ENCODE measurements at regions not wholly inside any gene's neighbourhood (a gene's known extent, or its start where the extent isn't known, plus 50 kb on each side); places are given as distances from the start of the nearest gene placed in this dataset.

DNA sequence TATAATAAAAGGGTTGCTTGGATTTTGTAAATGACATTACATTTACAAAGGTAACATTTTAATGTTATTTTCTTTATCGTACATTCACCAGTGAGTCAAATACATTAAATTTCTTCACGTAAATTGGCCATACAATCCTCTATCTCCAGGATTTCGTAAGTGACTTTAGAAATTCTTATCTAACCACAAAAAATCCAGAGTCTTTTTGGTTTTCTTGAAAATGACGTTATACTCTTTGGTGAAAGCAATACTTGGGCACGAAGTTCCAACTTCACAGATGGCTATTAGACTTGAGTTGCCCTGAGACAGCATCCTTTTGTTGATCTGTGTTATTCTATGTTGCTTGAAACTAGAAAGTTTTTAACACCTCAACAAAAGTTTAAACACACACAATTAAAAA lies 87.4 kb upstream of the CDH10 start:
- POLR2A ChIA-PET: no interaction called here
- Mint-ChIP-seq H3K4me3 (no peak overlapping the region), H3K4me1 (ENCODE audit: low read depth) (no peaks in the 10 kb centered on the region), H3K27ac (no peak overlapping the region), H3K36me3 (ENCODE audit: low read depth) (no peaks in the 10 kb centered on the region), H3K9me3 (peaks cover 12% of the 10 kb centered on the region), H3K27me3 (no peaks in the 10 kb centered on the region)
- intact Hi-C loops (cut with DNase I, micrococcal nuclease): no loop called here
- Histone ChIP-seq H3K36me3 (ENCODE audit: insufficient read depth, low read length) (no peaks in the 10 kb centered on the region), H3K4me3 (ENCODE audit: low read length) (no peak overlapping the region), H3K4me1 (ENCODE audit: insufficient read depth, low read length) (no peaks in the 10 kb centered on the region), H3K9me3 (ENCODE audit: control insufficient read depth in 1 of 2, insufficient read depth in 1 of 2, low read length in 2 of 2) (peaks cover 0 to 5% of the 10 kb centered on the region in 2 experiments), H3K27me3 (ENCODE audit: control insufficient read depth in 1 of 2, insufficient read depth in 2 of 2, low read length in 2 of 2) (no peaks in the 10 kb centered on the region), H3K27ac (ENCODE audit: low read depth in 1 of 2, low read length in 2 of 2) (no peak overlapping the region)
- CTCF ChIA-PET: no interaction called here
- TF ChIP-seq, protein P1, sequence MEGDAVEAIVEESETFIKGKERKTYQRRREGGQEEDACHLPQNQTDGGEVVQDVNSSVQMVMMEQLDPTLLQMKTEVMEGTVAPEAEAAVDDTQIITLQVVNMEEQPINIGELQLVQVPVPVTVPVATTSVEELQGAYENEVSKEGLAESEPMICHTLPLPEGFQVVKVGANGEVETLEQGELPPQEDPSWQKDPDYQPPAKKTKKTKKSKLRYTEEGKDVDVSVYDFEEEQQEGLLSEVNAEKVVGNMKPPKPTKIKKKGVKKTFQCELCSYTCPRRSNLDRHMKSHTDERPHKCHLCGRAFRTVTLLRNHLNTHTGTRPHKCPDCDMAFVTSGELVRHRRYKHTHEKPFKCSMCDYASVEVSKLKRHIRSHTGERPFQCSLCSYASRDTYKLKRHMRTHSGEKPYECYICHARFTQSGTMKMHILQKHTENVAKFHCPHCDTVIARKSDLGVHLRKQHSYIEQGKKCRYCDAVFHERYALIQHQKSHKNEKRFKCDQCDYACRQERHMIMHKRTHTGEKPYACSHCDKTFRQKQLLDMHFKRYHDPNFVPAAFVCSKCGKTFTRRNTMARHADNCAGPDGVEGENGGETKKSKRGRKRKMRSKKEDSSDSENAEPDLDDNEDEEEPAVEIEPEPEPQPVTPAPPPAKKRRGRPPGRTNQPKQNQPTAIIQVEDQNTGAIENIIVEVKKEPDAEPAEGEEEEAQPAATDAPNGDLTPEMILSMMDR (IDR thresholded peaks at IDR 0.05): no peak
- no peak for DNase-seq
- no peak for ATAC-seq (ENCODE audit: poor library complexity)

GRCh38 chr5:24720743-24721142 lies 76.0 kb upstream of the CDH10 start:
- H3K4me1 Mint-ChIP-seq (ENCODE audit: low read depth): no peaks in the 10 kb centered on the region
- Histone ChIP-seq H3K9me3 (ENCODE audit: control insufficient read depth in 1 of 2, insufficient read depth in 1 of 2, low read length in 2 of 2) (no peaks in the 10 kb centered on the region), H3K4me1 (ENCODE audit: insufficient read depth, low read length) (no peaks in the 10 kb centered on the region), H3K27me3 (ENCODE audit: control insufficient read depth in 1 of 2, insufficient read depth in 2 of 2, low read length in 2 of 2) (no peaks in the 10 kb centered on the region), H3K36me3 (ENCODE audit: insufficient read depth, low read length) (no peaks in the 10 kb centered on the region), H3K27ac (ENCODE audit: low read depth in 1 of 2, low read length in 2 of 2) (no peak overlapping the region), H3K4me3 (ENCODE audit: low read length) (no peak overlapping the region)
- no peak for ATAC-seq (ENCODE audit: poor library complexity)
- TF ChIP-seq, protein P1 (IDR thresholded peaks at IDR 0.05): no peak
- H3K4me3 Mint-ChIP-seq: no peak overlapping the region
- intact Hi-C loops (cut with DNase I, micrococcal nuclease): no loop called here
- no peak overlapping the region for H3K27ac Mint-ChIP-seq
- no peaks in the 10 kb centered on the region for H3K27me3 Mint-ChIP-seq
- ChIA-PET POLR2A (no interaction called here), CTCF (no interaction called here)
- no peaks in the 10 kb centered on the region for H3K36me3 Mint-ChIP-seq (ENCODE audit: low read depth)
- H3K9me3 Mint-ChIP-seq: peaks cover 15% of the 10 kb centered on the region
- DNase-seq: no peak

DNA sequence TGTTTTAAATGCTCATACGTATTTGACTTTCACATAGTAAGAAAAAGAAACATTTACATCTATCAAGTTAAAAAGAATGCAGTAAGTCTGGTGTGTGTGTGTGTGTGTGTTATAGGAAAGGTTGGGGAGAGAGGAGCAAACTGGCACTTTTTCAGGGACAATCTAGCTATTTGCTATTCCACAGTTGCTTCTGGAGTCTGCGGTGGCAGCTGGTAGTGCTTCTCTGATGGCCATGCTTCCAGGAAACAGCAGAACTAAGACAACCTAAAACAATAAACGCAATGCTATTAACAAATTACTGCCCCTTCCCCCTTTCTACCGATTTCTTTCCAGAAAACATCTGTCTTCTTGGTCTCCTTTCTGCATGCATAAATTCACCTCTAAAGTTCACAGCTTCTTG lies 70.0 kb upstream of the CDH10 start:
- H3K36me3 ChIP-seq (ENCODE audit: insufficient read depth, low read length): no peaks in the 10 kb centered on the region
- no peaks in the 10 kb centered on the region for H3K27me3 ChIP-seq (ENCODE audit: control insufficient read depth in 1 of 2, insufficient read depth in 2 of 2, low read length in 2 of 2)
- H3K4me3 ChIP-seq (ENCODE audit: low read length): no peak overlapping the region
- no peak for ATAC-seq (ENCODE audit: poor library complexity)
- H3K4me1 Mint-ChIP-seq (ENCODE audit: low read depth): no peaks in the 10 kb centered on the region
- peaks cover 17% of the 10 kb centered on the region for H3K9me3 Mint-ChIP-seq
- H3K27ac Mint-ChIP-seq: no peak overlapping the region
- no peaks in the 10 kb centered on the region for H3K36me3 Mint-ChIP-seq (ENCODE audit: low read depth)
- no peak for DNase-seq
- TF ChIP-seq, protein P1 (IDR thresholded peaks at IDR 0.05): no peak
- no peak overlapping the region for H3K27ac ChIP-seq (ENCODE audit: low read depth in 1 of 2, low read length in 2 of 2)
- H3K4me1 ChIP-seq (ENCODE audit: insufficient read depth, low read length): no peaks in the 10 kb centered on the region
- H3K9me3 ChIP-seq (ENCODE audit: control insufficient read depth in 1 of 2, insufficient read depth in 1 of 2, low read length in 2 of 2): peaks cover 0 to 3% of the 10 kb centered on the region in 2 experiments
- ChIA-PET CTCF (no interaction called here), POLR2A (no interaction called here)
- no peaks in the 10 kb centered on the region for H3K27me3 Mint-ChIP-seq
- intact Hi-C loops (cut with DNase I, micrococcal nuclease): no loop called here
- no peak overlapping the region for H3K4me3 Mint-ChIP-seq

All from CD4-positive, alpha-beta T cell (primary cell).